Kidney (tissue), 13 donors: ENCODE measurements at regions not wholly inside any gene's neighbourhood (a gene's known extent, or its start where the extent isn't known, plus 50 kb on each side); places are given as distances from the start of the nearest gene placed in this dataset.
"Not testable (repeated sequence)": the region's sequence is repeated elsewhere in the genome, so short reads cannot be mapped to it uniquely, and the experiment has no call there.

Experiments used
- DNase-seq, 5 donors: peaks; one replicate each; pipeline ENCODE4 v3.0.0-alpha.2; 2013 to 2020
- FAIRE-seq: peaks from 2 replicates; lab custom pipeline; 2012; peaks lifted over from hg19 to GRCh38; lab: Jason Lieb, UNC
- H3K27ac ChIP-seq, 2 donors: one replicate each; pipeline ENCODE4 v1.7.0; 2013; ENCODE audit warnings: low read depth in 2 of 2, low read length in 2 of 2, inconsistent platforms in 1 of 2
- H3K27me3 ChIP-seq: one replicate; pipeline ENCODE4 v1.7.1; 2013; ENCODE audit warnings: low read length, inconsistent platforms; ENCODE audit not compliant: control insufficient read depth, insufficient read depth
- H3K36me3 ChIP-seq, 3 donors: one replicate each; pipeline versions ENCODE4 v1.7.0 to v1.7.1; 2013; ENCODE audit warnings: low read length in 3 of 3, control low read depth in 1 of 3, inconsistent platforms in 1 of 3; ENCODE audit not compliant: insufficient read depth in 3 of 3, control insufficient read depth in 2 of 3
- H3K4me1 ChIP-seq, 3 donors: one replicate each; pipeline versions ENCODE4 v1.7.0 to v1.7.1; 2013; ENCODE audit warnings: low read length in 3 of 3, inconsistent platforms in 1 of 3, low read depth in 1 of 3; ENCODE audit not compliant: control insufficient read depth in 2 of 3, insufficient read depth in 2 of 3
- H3K4me3 ChIP-seq, 3 donors: one replicate each; pipeline versions ENCODE4 v1.7.0 to v1.8.1; 2013; ENCODE audit warnings: low read length in 3 of 3, control low read depth in 1 of 3, inconsistent platforms in 1 of 3
- H3K9ac ChIP-seq, 3 donors: one replicate each; pipeline versions ENCODE4 v1.7.0 to v1.7.1; 2013; ENCODE audit warnings: low read length in 3 of 3, control low read depth in 1 of 3, inconsistent platforms in 1 of 3
- H3K9me3 ChIP-seq, 3 donors: one replicate each; pipeline versions ENCODE4 v1.7.0 to v1.7.1; 2013; ENCODE audit warnings: low read length in 3 of 3, control low read depth in 1 of 3, inconsistent platforms in 1 of 3; ENCODE audit not compliant: control insufficient read depth in 2 of 3, insufficient read depth in 1 of 3
- CTCF ChIP-seq: IDR thresholded peaks from 3 replicates; pipeline ENCODE4 v1.5.1; 2012; ENCODE audit warnings: mild to moderate bottlenecking, moderate library complexity, borderline replicate concordance; ENCODE audit not compliant: insufficient read depth; ENCODE audit errors: extremely low read depth
- intact Hi-C: fragments of 100-400 bp; cut with DNase I; formaldehyde crosslinking; loops from one replicate; pipeline ENCODE4 v1.11.1; 2022
- donor health status: control.
- donor health status: control.
- donor health status: control.
- donor health status: control.
- donor health status: control.
- donor health status: DM: yes; HTN: yes; CAD: no.
- donor health status: Normal renal cell carcinoma (clear cell type).

GRCh38 chr11:130979386-130979972 is 63.2 kb upstream of the SNX19 start:
- intact Hi-C loops: no loop called here
- Histone ChIP-seq H3K36me3 (no peaks in the 10 kb centered on the region), H3K4me3 (no peak overlapping the region), H3K9ac (no peak overlapping the region), H3K9me3 (no peaks in the 10 kb centered on the region), H3K27ac (no peak overlapping the region), H3K4me1 (no peaks in the 10 kb centered on the region), H3K27me3 (no peaks in the 10 kb centered on the region)
- peak; percentile 26 for TF ChIP-seq CTCF
- FAIRE-seq (no peak), DNase-seq (peak in 2 of 5 donors; percentile 14 to 28)

- FAIRE-seq: no peak
- no peak for TF ChIP-seq CTCF
- intact Hi-C loops: no loop called here
These were observed 64.0 kb upstream of the SNX19 start for GRCh38 chr11:130980071-130980862.

GRCh38 chr11:130984241-130984640 is 68.0 kb upstream of the SNX19 start:
- H3K36me3 ChIP-seq, H3K4me1 ChIP-seq, FAIRE-seq, H3K27me3 ChIP-seq, H3K4me3 ChIP-seq, H3K9ac ChIP-seq, DNase-seq, H3K9me3 ChIP-seq, intact Hi-C loops, H3K27ac ChIP-seq: not testable (repeated sequence)

More at GRCh38 chr11:130980071-130980862, 64.0 kb upstream of the SNX19 start:
- Histone ChIP-seq H3K27ac (no peak overlapping the region), H3K4me3 (no peak overlapping the region), H3K36me3 (no peaks in the 10 kb centered on the region), H3K9me3 (no peaks in the 10 kb centered on the region), H3K9ac (no peak overlapping the region), H3K4me1 (no peaks in the 10 kb centered on the region), H3K27me3 (no peaks in the 10 kb centered on the region)
- no peak for DNase-seq

GRCh38 chr11:130992788-130993187 is 76.5 kb upstream of the SNX19 start:
- TF ChIP-seq CTCF: no peak
- Histone ChIP-seq H3K9me3 (no peaks in the 10 kb centered on the region), H3K36me3 (no peaks in the 10 kb centered on the region), H3K27ac (no peak overlapping the region), H3K27me3 (no peaks in the 10 kb centered on the region), H3K4me3 (no peak overlapping the region), H3K9ac (no peak overlapping the region), H3K4me1 (no peaks in the 10 kb centered on the region)
- intact Hi-C loops: no loop called here
- DNase-seq (peak in 4 of 5 donors; percentile 11 to 45 (median 28)), FAIRE-seq (no peak)
